Suprapubic skin (tissue), 4 donors: ENCODE measurements at regions not wholly inside any gene's neighbourhood (a gene's known extent, or its start where the extent isn't known, plus 50 kb on each side); places are given as distances from the start of the nearest gene placed in this dataset.

Experiments used
- CTCF ChIP-seq, 2 donors: fragments of 200-600 bp in 1 of 2; fragments of 450-650 bp in 1 of 2; sonication (generic) in 1 of 2; IDR thresholded peaks; one replicate each; pipeline ENCODE4 v1.5.1; 2016 to 2019; ENCODE audit warnings: antibody characterized with exemption in 2 of 2, mild to moderate bottlenecking in 1 of 2, moderate library complexity in 1 of 2
- POLR2A ChIP-seq, 2 donors: fragments of 450-650 bp; IDR thresholded peaks; one replicate each; pipeline ENCODE4 v1.6.1; 2017; ENCODE audit warnings: antibody characterized with exemption in 2 of 2, mild to moderate bottlenecking in 2 of 2, moderate library complexity in 2 of 2
- POLR2AphosphoS5 ChIP-seq, 3 donors: sonication (generic); formaldehyde crosslinking; IDR thresholded peaks; one replicate each; pipeline ENCODE4 v1.6.1; 2017; ENCODE audit warnings: antibody characterized with exemption in 3 of 3

GRCh38 chr4:74653331-74654229, 140.7 kb downstream of the BTC start:
- TF ChIP-seq CTCF (IDR thresholded peaks at IDR 0.05) = no peak
- TF ChIP-seq POLR2A (IDR thresholded peaks at IDR 0.05) = no peak
- no peak for TF ChIP-seq POLR2AphosphoS5 (IDR thresholded peaks at IDR 0.05)
